Activated naive CD8-positive, alpha-beta T cell treated with anti-CD3 and anti-CD28 coated beads for 36 hours (primary cell): ENCODE measurements at regions not wholly inside any gene's neighbourhood (a gene's known extent, or its start where the extent isn't known, plus 50 kb on each side); places are given as distances from the start of the nearest gene placed in this dataset.
"Not testable (repeated sequence)": the region's sequence is repeated elsewhere in the genome, so short reads cannot be mapped to it uniquely, and the experiment has no call there.

Experiments
- DNase-seq: peaks from one replicate; pipeline ENCODE4 v3.0.0; 2021
- H3K27ac Mint-ChIP-seq: one replicate; pipeline ENCODE4 v1.8.0; 2022; ENCODE audit warnings: mild to moderate bottlenecking, moderate library complexity, mixed read lengths
- H3K27me3 Mint-ChIP-seq: one replicate; pipeline ENCODE4 v1.8.0; 2022; ENCODE audit warnings: mild to moderate bottlenecking, mixed read lengths
- H3K36me3 Mint-ChIP-seq: one replicate; pipeline ENCODE4 v1.8.0; 2021; ENCODE audit warnings: mild to moderate bottlenecking, mixed read lengths
- H3K4me1 Mint-ChIP-seq: one replicate; pipeline ENCODE4 v1.8.0; 2021; ENCODE audit warnings: mixed read lengths
- H3K4me3 Mint-ChIP-seq: one replicate; pipeline ENCODE4 v1.8.0; 2022; ENCODE audit warnings: mild to moderate bottlenecking, moderate library complexity, mixed read lengths
- H3K9me3 Mint-ChIP-seq: one replicate; pipeline ENCODE4 v1.8.0; 2022; ENCODE audit warnings: mixed read lengths

DNA sequence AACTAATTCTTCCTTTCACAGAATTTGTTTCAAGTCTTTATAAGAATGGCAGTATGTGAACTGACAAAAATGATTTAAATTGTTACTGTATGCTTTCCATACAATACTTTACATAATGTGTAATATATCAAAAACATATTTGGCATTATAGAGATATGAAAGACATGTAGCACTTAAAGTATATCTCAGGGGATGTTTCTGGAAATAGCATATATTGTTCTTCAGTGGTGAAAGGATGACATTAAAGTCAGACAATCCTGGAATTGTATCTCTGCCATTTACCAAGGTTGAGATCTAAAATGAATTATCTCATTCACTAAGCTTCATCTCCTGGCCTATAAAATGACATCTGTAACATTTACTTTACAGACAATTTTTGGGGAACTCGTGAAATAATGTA lies 358.4 kb upstream of the EPHA5 start:
- Mint-ChIP-seq H3K9me3 (peaks cover 7% of the 10 kb centered on the region), H3K4me3 (no peak overlapping the region), H3K36me3 (no peaks in the 10 kb centered on the region), H3K27ac (no peak overlapping the region), H3K4me1 (no peaks in the 10 kb centered on the region), H3K27me3 (no peaks in the 10 kb centered on the region)
- no peak for DNase-seq

DNA sequence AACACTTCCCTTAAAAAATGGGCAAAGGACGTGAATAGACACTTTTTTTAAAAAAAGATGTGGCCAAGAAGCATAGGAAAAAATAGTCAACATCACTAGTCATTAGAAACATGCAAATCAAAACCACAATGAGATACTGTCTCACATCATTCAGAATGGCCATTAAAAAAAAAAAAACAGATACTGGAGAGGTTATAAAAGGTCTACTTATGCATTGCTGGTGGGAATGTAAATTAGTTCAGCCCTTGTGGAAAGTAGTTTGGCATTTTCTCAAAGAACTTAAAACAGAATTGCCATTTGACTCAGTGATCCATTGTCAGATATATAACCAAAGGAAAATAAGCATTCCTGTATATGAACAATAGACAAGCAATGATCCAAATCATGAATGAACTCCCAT lies 352.8 kb upstream of the EPHA5 start:
- Mint-ChIP-seq H3K4me1 (no peaks in the 10 kb centered on the region), H3K4me3 (no peak overlapping the region)

DNA sequence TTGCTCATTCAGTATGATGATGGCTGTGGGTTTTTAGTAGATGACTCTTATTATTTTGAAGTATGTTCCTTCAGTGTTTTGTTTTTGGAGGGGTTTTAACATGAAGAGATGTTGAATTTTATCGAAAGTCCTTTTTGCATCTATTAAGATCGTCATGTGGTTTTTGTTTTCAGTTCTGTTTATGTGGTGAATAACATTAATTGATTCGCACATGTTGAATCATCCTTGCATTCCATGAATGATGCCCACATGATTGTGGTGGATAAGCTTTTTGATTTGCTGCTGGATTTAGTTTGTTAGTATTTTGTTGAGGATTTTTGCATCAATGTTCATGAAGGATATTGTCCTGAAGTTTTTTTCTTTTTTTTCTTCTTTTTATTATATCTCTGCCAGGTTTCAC lies 347.4 kb upstream of the EPHA5 start:
- Mint-ChIP-seq H3K9me3 (peaks cover 18% of the 10 kb centered on the region), H3K4me3 (no peak overlapping the region), H3K27me3 (no peaks in the 10 kb centered on the region), H3K27ac (no peak overlapping the region), H3K36me3 (no peaks in the 10 kb centered on the region), H3K4me1 (no peaks in the 10 kb centered on the region)
- no peak for DNase-seq

More for the DNA sequence above, 352.8 kb upstream of the EPHA5 start:
- H3K36me3 Mint-ChIP-seq, result no peaks in the 10 kb centered on the region
- no peaks in the 10 kb centered on the region for H3K27me3 Mint-ChIP-seq
- DNase-seq, result no peak
- H3K27ac Mint-ChIP-seq, result no peak overlapping the region
- peaks cover 14% of the 10 kb centered on the region for H3K9me3 Mint-ChIP-seq

DNA sequence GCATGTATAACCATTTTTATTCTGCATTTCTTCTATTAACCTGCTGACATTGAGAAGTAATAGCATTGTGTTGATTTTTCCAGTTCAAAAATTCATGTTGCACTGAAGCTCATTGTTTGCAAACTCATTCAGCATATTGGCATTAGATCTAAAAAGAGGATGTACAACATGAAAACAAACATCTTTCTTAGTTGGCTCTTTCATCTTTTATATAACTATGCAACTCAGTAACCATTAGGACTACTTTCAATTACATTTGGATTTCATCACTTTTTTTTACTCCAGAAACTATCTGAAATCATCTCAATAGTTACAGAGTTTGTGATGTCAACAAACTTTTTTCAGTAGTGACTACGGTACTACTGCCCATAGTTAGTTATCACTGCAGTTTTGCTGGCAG lies 346.0 kb upstream of the EPHA5 start:
- Mint-ChIP-seq H3K27ac (no peak overlapping the region), H3K4me3 (no peak overlapping the region), H3K27me3 (no peaks in the 10 kb centered on the region), H3K36me3 (no peaks in the 10 kb centered on the region), H3K4me1 (no peaks in the 10 kb centered on the region), H3K9me3 (peaks cover 17% of the 10 kb centered on the region)
- no peak for DNase-seq

DNA sequence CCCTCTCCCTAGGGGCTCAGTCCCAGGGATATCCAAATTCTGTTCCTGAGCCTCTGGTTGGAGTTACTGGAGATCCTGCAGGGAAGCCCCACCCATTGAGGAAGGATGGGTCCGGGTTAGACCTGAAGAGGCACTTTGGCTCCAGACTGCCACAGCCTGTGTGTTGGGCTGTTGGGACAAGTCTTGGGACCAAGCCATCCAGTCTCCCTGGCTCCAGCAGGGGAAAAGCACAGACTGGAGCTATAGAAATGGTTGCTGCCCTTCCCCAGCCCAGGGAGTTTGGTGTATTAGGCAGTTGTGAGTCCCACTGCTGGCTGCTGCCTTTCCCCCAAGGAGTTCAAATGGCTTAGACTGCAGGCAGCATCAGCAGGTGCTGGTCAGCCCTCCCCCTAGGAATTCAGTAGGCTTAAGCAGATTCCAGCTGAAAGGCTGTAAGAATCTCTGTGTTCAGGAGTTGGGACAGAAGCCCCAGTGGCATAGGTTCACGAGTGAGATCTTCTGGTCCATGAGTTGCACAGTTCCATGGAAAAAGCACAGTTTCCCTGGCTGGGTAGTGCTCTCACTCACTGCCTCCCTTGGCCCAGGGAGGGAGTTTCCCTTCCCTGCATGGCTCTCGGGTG lies 344.0 kb upstream of the EPHA5 start:
- H3K36me3 Mint-ChIP-seq, result no peaks in the 10 kb centered on the region
- H3K27ac Mint-ChIP-seq, result no peak overlapping the region
- H3K27me3 Mint-ChIP-seq, result no peaks in the 10 kb centered on the region
- peaks cover 23% of the 10 kb centered on the region for H3K9me3 Mint-ChIP-seq
- no peak overlapping the region for H3K4me3 Mint-ChIP-seq
- no peaks in the 10 kb centered on the region for H3K4me1 Mint-ChIP-seq
- DNase-seq, result no peak

DNA sequence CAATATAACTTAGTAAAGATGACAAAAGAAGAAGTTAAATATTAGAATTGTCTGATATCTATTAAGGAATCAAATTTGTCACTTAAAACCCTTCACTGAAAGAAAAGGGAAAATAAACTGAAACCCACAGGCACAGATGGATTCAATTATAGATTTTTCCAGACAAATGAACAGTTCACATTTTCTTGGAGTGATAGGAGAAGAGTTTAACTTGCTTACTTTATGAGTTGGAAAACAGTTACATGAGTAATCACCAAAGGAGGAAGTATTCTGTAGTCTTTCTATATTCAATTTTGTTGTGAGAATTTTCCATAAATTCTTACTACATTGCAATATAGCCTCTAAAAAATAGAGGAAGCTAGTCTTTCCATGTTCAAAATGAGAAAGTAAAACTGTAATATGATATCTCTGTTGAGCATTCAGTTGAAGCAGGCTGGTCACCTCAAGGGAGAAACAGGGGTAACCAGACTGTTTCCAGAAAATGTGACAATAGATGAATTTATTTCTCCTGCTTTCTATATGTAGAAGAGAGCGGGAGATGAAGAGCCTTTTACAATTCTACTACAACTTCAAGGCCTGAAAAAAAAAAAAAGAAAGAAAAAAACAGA lies 330.3 kb upstream of the EPHA5 start:
- DNase-seq, result no peak
- Mint-ChIP-seq H3K27me3 (no peaks in the 10 kb centered on the region), H3K27ac (no peak overlapping the region), H3K9me3 (peaks cover 4% of the 10 kb centered on the region), H3K4me3 (no peak overlapping the region), H3K36me3 (no peaks in the 10 kb centered on the region), H3K4me1 (no peaks in the 10 kb centered on the region)

DNA sequence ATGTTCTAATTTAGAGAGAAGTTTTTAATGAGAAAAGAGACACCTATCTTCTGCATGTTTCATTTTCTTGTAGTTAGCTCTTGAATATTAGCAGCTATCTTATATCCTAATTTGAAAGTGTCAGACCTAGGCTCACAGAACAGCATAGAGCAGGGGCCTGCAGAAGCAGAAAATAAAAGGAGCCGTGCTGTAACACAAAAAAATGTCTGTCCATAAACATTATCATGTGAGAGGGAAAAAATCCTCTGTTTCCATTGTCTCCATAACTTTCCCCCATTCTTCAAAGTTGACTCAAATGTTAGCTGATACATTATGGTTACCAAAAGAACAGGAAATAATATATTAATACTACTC lies 329.2 kb upstream of the EPHA5 start:
- no peaks in the 10 kb centered on the region for H3K36me3 Mint-ChIP-seq
- no peaks in the 10 kb centered on the region for H3K4me1 Mint-ChIP-seq
- H3K27me3 Mint-ChIP-seq, result no peaks in the 10 kb centered on the region
- no peak for DNase-seq
- H3K27ac Mint-ChIP-seq, result no peak overlapping the region
- H3K9me3 Mint-ChIP-seq, result peaks cover 4% of the 10 kb centered on the region
- H3K4me3 Mint-ChIP-seq, result no peak overlapping the region

DNA sequence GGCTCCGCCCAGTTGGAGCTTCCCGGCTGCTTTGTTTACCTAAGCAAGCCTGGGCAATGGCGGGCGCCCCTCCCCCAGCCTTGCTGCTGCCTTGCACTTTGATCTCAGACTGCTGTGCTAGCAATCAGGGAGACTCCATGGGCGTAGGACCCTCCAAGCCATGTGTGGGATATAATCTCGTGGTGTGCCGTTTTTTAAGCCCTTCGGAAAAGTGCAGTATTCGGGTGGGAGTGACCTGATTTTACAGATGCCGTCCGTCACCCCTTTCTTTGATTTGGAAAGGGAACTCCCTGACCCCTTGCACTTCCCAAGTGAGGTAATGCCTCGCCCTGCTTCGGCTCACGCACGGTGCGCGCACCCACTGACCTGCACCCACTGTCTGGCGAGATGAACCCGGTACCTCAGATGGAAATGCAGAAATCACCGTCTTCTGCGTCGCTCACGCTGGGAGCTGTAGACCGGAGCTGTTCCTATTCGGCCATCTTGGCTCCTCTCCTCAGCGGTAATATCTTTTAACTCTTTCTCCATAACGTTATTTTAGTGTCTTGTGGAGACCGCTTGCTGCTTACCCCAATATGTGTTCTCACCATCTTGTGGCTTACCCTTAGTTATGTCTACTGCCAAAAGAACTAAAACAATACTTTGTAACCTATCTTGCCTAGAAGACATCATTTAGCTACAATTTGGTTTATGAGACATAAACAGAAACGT lies 328.7 kb upstream of the EPHA5 start:
- H3K27ac Mint-ChIP-seq, H3K9me3 Mint-ChIP-seq, H3K36me3 Mint-ChIP-seq, H3K4me3 Mint-ChIP-seq, H3K4me1 Mint-ChIP-seq, DNase-seq, H3K27me3 Mint-ChIP-seq: not testable (repeated sequence)

DNA sequence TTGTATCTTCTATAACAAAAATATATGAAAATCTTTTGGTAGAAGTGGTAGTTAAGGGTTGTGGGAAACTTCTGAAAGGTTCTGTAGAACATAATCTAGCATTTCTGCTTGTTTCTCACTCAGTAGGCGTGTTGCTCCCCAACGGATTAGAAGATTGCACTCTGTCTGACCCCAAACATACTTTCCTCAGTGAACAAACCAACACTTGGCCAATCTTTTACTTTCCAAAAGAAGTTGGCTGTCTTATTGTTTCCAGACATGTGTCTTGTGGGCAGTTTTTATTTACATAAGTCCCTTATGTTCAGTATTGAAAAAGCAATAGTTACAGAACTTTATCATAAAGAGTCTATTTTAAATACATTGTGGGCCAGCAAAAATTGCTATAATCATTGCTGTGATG lies 312.8 kb upstream of the EPHA5 start:
- no peak for DNase-seq
- peaks cover 3% of the 10 kb centered on the region for H3K9me3 Mint-ChIP-seq
- H3K27me3 Mint-ChIP-seq, result no peaks in the 10 kb centered on the region
- H3K4me3 Mint-ChIP-seq, result no peak overlapping the region
- H3K4me1 Mint-ChIP-seq, result no peaks in the 10 kb centered on the region
- H3K27ac Mint-ChIP-seq, result no peak overlapping the region
- no peaks in the 10 kb centered on the region for H3K36me3 Mint-ChIP-seq

DNA sequence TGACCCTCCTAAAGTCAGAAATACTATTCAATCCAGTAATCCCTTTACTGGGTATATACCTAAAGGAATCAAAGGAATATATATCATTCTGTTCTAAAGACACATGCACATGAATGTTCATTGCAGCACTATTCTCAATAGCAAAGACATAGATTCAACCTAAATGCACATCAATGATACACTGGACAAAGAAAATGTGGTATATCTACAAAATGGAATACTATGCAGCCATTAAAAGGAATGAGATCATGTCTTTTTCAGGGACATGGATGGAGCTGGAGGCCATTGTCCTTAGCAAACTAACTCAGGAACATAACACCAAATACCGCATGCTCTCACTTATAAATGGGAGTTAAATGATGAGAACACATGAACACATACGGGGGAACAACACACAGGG lies 306.0 kb upstream of the EPHA5 start:
- no peak overlapping the region for H3K27ac Mint-ChIP-seq
- H3K27me3 Mint-ChIP-seq, result no peaks in the 10 kb centered on the region
- no peaks in the 10 kb centered on the region for H3K4me1 Mint-ChIP-seq
- H3K9me3 Mint-ChIP-seq, result peaks cover 8% of the 10 kb centered on the region
- DNase-seq, result no peak
- H3K36me3 Mint-ChIP-seq, result no peaks in the 10 kb centered on the region
- no peak overlapping the region for H3K4me3 Mint-ChIP-seq

DNA sequence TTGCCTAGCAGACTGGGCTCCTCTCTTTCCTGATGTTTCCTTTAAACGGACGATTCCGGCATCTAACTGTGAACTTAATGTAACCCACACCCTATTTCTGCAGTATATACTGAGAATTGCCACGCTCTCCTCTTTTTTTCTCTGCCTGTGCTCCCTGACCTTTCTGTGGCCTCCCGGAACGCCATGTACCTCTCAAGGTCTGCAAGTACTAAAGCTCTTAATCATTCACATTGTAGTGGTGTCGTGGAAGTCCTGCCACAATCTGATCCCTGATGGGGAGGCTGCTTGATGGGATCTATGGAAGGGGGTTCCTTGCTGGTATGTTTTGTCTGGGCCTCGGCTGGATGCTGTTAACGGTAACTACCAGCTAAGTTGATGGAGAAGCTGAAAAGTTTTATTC lies 302.9 kb upstream of the EPHA5 start:
- H3K27me3 Mint-ChIP-seq, result no peaks in the 10 kb centered on the region

DNA sequence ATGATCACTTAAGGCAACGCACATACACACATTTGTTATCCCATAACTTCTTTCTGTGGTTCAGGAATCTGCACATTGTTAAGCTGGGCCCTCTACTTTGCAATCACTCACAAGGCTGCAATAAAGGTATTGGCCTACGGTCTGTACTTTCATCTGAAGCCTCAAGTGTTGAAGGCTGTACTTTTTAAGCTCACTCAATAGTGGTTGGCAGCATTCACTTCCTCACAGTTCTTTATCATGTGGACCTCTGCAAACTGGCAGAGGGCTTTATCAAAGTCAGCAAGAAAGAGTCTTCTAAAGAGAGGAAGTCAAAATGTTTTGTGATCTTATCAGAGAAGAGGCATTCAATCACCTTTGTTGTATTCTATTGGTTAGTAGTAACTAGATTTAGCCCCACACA lies 301.4 kb upstream of the EPHA5 start:
- Mint-ChIP-seq H3K4me1 (no peaks in the 10 kb centered on the region), H3K27me3 (no peaks in the 10 kb centered on the region), H3K9me3 (peaks cover 4% of the 10 kb centered on the region), H3K36me3 (no peaks in the 10 kb centered on the region), H3K4me3 (no peak overlapping the region), H3K27ac (no peak overlapping the region)
- no peak for DNase-seq

More for the DNA sequence above, 302.9 kb upstream of the EPHA5 start:
- Mint-ChIP-seq H3K36me3 (no peaks in the 10 kb centered on the region), H3K27ac (no peak overlapping the region), H3K4me3 (no peak overlapping the region), H3K9me3 (peaks cover 8% of the 10 kb centered on the region), H3K4me1 (no peaks in the 10 kb centered on the region)
- no peak for DNase-seq

DNA sequence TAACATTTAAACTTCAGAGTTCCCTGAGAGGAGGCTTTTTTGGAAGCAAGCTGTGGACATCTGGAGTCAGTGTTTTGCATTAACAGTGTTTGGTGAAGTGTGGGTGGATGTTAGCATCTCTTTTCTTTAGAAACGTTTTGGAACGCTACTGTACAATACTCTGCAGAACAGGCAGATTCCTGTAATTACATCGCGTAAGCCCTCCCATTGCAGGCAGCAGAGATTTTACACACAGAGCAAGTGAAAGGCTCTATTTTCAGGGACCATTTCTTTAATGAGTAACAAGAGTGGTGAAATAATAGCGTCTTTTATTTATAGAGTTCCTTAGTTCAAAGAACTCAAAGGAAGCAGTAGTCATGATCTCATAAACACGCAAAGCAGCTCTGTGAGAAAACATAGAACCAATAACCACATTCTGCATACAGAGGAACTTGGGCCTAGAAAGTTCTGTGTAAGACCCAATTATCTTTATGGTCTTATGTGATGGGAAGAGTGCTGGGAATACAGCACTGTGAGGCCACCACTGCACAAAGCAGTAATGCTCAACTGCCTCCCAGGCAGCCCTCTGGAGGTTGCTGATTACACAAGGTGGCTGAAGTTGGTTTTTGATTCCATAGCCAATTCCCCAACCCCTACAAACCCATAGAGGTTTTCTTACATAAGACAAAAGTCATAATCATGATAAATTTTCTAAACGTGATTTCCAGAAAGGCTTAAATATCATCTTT lies 298.7 kb upstream of the EPHA5 start:
- Mint-ChIP-seq H3K4me3 (no peak overlapping the region), H3K27ac (no peak overlapping the region), H3K36me3 (no peaks in the 10 kb centered on the region), H3K9me3 (no peaks in the 10 kb centered on the region), H3K27me3 (no peaks in the 10 kb centered on the region), H3K4me1 (no peaks in the 10 kb centered on the region)
- no peak for DNase-seq

DNA sequence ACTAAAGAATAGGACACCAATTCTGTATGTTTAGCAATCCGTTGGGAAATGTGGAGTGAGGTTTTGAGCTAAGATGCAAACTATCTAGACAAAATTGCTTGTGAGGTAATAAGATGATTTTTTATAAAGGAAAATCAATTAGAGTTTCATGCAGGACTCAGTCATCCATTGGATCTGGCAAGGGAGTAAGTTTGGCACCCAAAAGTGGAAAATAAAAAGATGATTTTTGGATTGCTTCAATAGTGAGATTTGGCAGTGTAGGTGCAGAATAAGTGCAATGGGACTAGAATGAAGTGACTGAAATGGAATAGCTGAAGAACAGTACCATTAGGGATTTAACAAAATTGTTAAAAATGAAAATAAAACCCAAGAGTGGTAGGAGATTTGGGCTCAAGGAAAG lies 290.5 kb upstream of the EPHA5 start:
- Mint-ChIP-seq H3K36me3 (no peaks in the 10 kb centered on the region), H3K27me3 (no peaks in the 10 kb centered on the region), H3K4me1 (no peaks in the 10 kb centered on the region), H3K4me3 (no peak overlapping the region), H3K9me3 (no peaks in the 10 kb centered on the region), H3K27ac (no peak overlapping the region)
- DNase-seq, result no peak

DNA sequence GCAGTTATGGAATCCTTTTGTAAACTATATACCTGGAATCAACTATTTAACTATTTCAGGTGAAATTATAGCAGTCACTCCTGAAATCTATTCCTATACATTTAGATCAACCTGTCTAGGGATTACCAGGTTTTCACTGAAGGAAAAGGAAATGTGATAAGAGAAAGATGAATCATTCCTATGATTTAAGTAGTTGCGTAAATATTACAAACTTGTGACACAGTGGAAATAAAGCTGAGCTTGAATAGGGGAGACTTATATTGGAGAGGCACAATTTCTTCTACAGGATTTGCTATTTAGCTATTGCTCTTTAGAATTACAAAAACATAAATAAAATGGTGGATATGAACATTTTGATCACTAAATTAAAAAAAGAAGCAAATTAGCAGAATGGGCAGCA lies 284.1 kb upstream of the EPHA5 start:
- Mint-ChIP-seq H3K4me3 (no peak overlapping the region), H3K4me1 (no peaks in the 10 kb centered on the region), H3K9me3 (peaks cover 3% of the 10 kb centered on the region), H3K27ac (no peak overlapping the region), H3K27me3 (no peaks in the 10 kb centered on the region), H3K36me3 (no peaks in the 10 kb centered on the region)
- DNase-seq, result no peak
